ENCODE measurements at regions not wholly inside any gene's neighbourhood (a gene's known extent, or its start where the extent isn't known, plus 50 kb on each side); places are given as distances from the start of the nearest gene placed in this dataset.

GRCh38 chr2:167380094-167380493, 491.8 kb downstream of the XIRP2 start:
- TF ChIP-seq CTCF (IDR thresholded peaks at IDR 0.05) = no peak
- no peak for TF ChIP-seq POLR2AphosphoS5 (IDR thresholded peaks at IDR 0.05)
- TF ChIP-seq POLR2A (IDR thresholded peaks at IDR 0.05) = no peak
